H1 (cell line): ENCODE measurements at regions not wholly inside any gene's neighbourhood (a gene's known extent, or its start where the extent isn't known, plus 50 kb on each side); places are given as distances from the start of the nearest gene placed in this dataset.

ENCODE experiments used
- CTCF ChIA-PET: fragments of 300-600 bp; sonication (Branson Sonifier 250); formaldehyde crosslinking; loops from one replicate; lab custom pipeline; 2021; ENCODE audit not compliant: partially characterized antibody; lab: Charles Lee
- POLR2A ChIA-PET: fragments of 300-600 bp; sonication (Branson Sonifier 250); formaldehyde crosslinking; loops from one replicate; lab custom pipeline; 2021; ENCODE audit warnings: inconsistent platforms; ENCODE audit not compliant: partially characterized antibody; lab: Charles Lee
- DNase-seq, 2 experiments: peaks; one replicate each; pipeline versions ENCODE4 v3.0.0 to v3.0.0-alpha.2; 2010 to 2022; ENCODE audit warnings: low spot score in 2 of 2, low read depth in 1 of 2, mixed read lengths in 1 of 2
- FAIRE-seq: peaks from 2 replicates; lab custom pipeline; 2011; peaks lifted over from hg19 to GRCh38; lab: Jason Lieb, UNC
- H2AFZ ChIP-seq: 2 replicates; pipeline ENCODE4 v1.8.1; 2012; ENCODE audit warnings: low read length, inconsistent platforms
- H2AK5ac ChIP-seq: 2 replicates; pipeline ENCODE4 v1.6.1; 2013; ENCODE audit warnings: low read depth, low read length
- H2BK120ac ChIP-seq: replicated peaks from 2 replicates; pipeline ENCODE3; 2013; ENCODE audit warnings: low read depth, low read length, inconsistent platforms
- H2BK12ac ChIP-seq: 2 replicates; pipeline ENCODE4 v1.6.1; 2013; ENCODE audit warnings: low read depth, low read length
- H2BK15ac ChIP-seq: 2 replicates; pipeline ENCODE4 v1.6.1; 2013; ENCODE audit warnings: low read length
- H2BK20ac ChIP-seq: 2 replicates; pipeline ENCODE4 v1.6.1; 2013; ENCODE audit warnings: low read length
- H2BK5ac ChIP-seq: 2 replicates; pipeline ENCODE4 v1.6.1; 2013; ENCODE audit warnings: low read depth, low read length
- H3K14ac ChIP-seq: 2 replicates; pipeline ENCODE4 v1.6.1; 2013; ENCODE audit warnings: inconsistent platforms; ENCODE audit not compliant: insufficient read length
- H3K18ac ChIP-seq: 2 replicates; pipeline ENCODE4 v1.6.1; 2013; ENCODE audit warnings: low read length; ENCODE audit errors: extremely low read depth
- H3K23ac ChIP-seq: 2 replicates; pipeline ENCODE4 v1.6.1; 2013; ENCODE audit warnings: inconsistent platforms; ENCODE audit not compliant: insufficient read length
- H3K23me2 ChIP-seq: 2 replicates; pipeline ENCODE4 v1.6.1; 2013; ENCODE audit warnings: low read depth, low read length
- H3K27ac ChIP-seq: 2 replicates; pipeline ENCODE4 v1.6.1; 2011; ENCODE audit warnings: low read depth, low read length, inconsistent platforms
- H3K27me3 ChIP-seq, 4 experiments: replicated peaks in 1 of 4; 1 replicate in 1 of 4; 2 replicates in 3 of 4; pipeline versions ENCODE4 v1.6.1 to v1.8.1; 2011 to 2013; ENCODE audit warnings: low read length in 3 of 4, mild to moderate bottlenecking in 3 of 4, inconsistent platforms in 2 of 4, mixed read lengths in 2 of 4, moderate library complexity in 1 of 4; ENCODE audit not compliant: control insufficient read depth in 3 of 4, insufficient read depth in 3 of 4; ENCODE audit errors: extremely low read depth in 1 of 4
- H3K36me3 ChIP-seq, 4 experiments: 2 replicates each; pipeline versions ENCODE4 v1.6.1 to v1.8.1; 2011 to 2013; ENCODE audit warnings: mild to moderate bottlenecking in 4 of 4, low read length in 3 of 4, moderate library complexity in 2 of 4, control low read depth in 1 of 4, inconsistent platforms in 1 of 4; ENCODE audit not compliant: insufficient read depth in 4 of 4, control insufficient read depth in 2 of 4
- H3K4ac ChIP-seq: replicated peaks from 2 replicates; pipeline ENCODE3; 2013; ENCODE audit warnings: low read length, low read depth, mixed read lengths, inconsistent platforms; ENCODE audit not compliant: insufficient read length
- H3K4me1 ChIP-seq, 4 experiments: replicated peaks in 1 of 4; 1 replicate in 1 of 4; 2 replicates in 3 of 4; pipeline versions ENCODE4 v1.6.1 to v1.8.1; 2011 to 2013; ENCODE audit warnings: low read length in 3 of 4, inconsistent platforms in 2 of 4, mixed read lengths in 1 of 4; ENCODE audit not compliant: insufficient read depth in 4 of 4, control insufficient read depth in 3 of 4
- H3K4me2 ChIP-seq, 2 experiments: 2 replicates each; pipeline versions ENCODE4 v1.6.1 to v1.8.1; 2011 to 2013; ENCODE audit warnings: low read depth in 2 of 2, low read length in 2 of 2, control low read depth in 1 of 2, inconsistent platforms in 1 of 2, mild to moderate bottlenecking in 1 of 2; ENCODE audit not compliant: insufficient read depth in 1 of 2
- H3K4me3 ChIP-seq, 4 experiments: fragments of 200-600, 300-600 bp in 1 of 4; sonication (generic), shearing (Covaris generic), sonication (Bioruptor Twin) in 1 of 4; 2 replicates each; pipeline versions ENCODE4 v1.5.1 to v1.8.1; 2011 to 2016; ENCODE audit warnings: low read length in 4 of 4, low read depth in 3 of 4, control low read depth in 2 of 4, inconsistent platforms in 2 of 4, mild to moderate bottlenecking in 2 of 4, mixed read lengths in 1 of 4, moderate library complexity in 1 of 4; ENCODE audit not compliant: insufficient read depth in 2 of 4; ENCODE audit errors: extremely low read depth in 1 of 4
- H3K56ac ChIP-seq: replicated peaks from 2 replicates; pipeline ENCODE3; 2013; ENCODE audit warnings: low read depth, mild to moderate bottlenecking, mixed read lengths, low read length, inconsistent platforms; ENCODE audit not compliant: insufficient read length
- H3K79me1 ChIP-seq: 2 replicates; pipeline ENCODE4 v1.6.1; 2013; ENCODE audit warnings: low read depth, low read length, control low read depth
- H3K79me2 ChIP-seq, 2 experiments: 2 replicates each; pipeline versions ENCODE4 v1.6.1 to v1.8.1; 2012 to 2013; ENCODE audit warnings: low read length in 2 of 2, mild to moderate bottlenecking in 2 of 2, inconsistent platforms in 1 of 2; ENCODE audit not compliant: insufficient read depth in 2 of 2, control insufficient read depth in 1 of 2
- H3K9ac ChIP-seq, 4 experiments: replicated peaks in 1 of 4; 1 replicate in 1 of 4; 2 replicates in 3 of 4; pipeline versions ENCODE4 v1.6.1 to v1.8.1; 2011 to 2013; ENCODE audit warnings: low read depth in 3 of 4, low read length in 3 of 4, control low read depth in 2 of 4, mild to moderate bottlenecking in 2 of 4, moderate library complexity in 2 of 4, inconsistent platforms in 1 of 4; ENCODE audit errors: extremely low read depth in 1 of 4
- H3K9me3 ChIP-seq, 2 experiments: 2 replicates each; pipeline versions ENCODE4 v1.6.1 to v1.8.1; 2012 to 2013; ENCODE audit warnings: mild to moderate bottlenecking in 2 of 2, moderate library complexity in 2 of 2, control low read depth in 1 of 2, inconsistent platforms in 1 of 2, low read depth in 1 of 2, low read length in 1 of 2, mixed read lengths in 1 of 2; ENCODE audit not compliant: insufficient read depth in 2 of 2
- H4K20me1 ChIP-seq, 2 experiments: replicated peaks in 1 of 2; 2 replicates each; pipeline versions ENCODE3 to v1.8.1; 2011 to 2013; ENCODE audit warnings: inconsistent platforms in 2 of 2, low read length in 2 of 2, mild to moderate bottlenecking in 1 of 2; ENCODE audit not compliant: insufficient read depth in 2 of 2, control insufficient read depth in 1 of 2
- H4K5ac ChIP-seq: 2 replicates; pipeline ENCODE4 v1.6.1; 2013; ENCODE audit warnings: low read length, low read depth, mixed read lengths, inconsistent platforms; ENCODE audit not compliant: insufficient read length
- H4K8ac ChIP-seq: 2 replicates; pipeline ENCODE4 v1.8.0; 2013; ENCODE audit warnings: mild to moderate bottlenecking, moderate library complexity, low read length, inconsistent platforms; ENCODE audit not compliant: insufficient read depth; ENCODE audit errors: extremely low read depth
- H4K91ac ChIP-seq: replicated peaks from 2 replicates; pipeline ENCODE3; 2013; ENCODE audit warnings: low read length, mixed read lengths, inconsistent platforms; ENCODE audit not compliant: insufficient read length
- CEBPB ChIP-seq: IDR thresholded peaks from 2 replicates; pipeline ENCODE4 v1.6.1; 2012; ENCODE audit warnings: low read depth, low read length
- POU5F1 ChIP-seq: IDR thresholded peaks from 2 replicates; pipeline ENCODE4 v1.6.1; 2011; ENCODE audit warnings: low read depth, mild to moderate bottlenecking, low read length, moderate library complexity
- WGBS, 2 experiments: shearing (Covaris generic) in 1 of 2; methylation state at CpG; one replicate each; pipeline versions ENCODE4 v1.1.6 to v1.1.7; 2013 to 2015; ENCODE audit warnings: low lambda C conversion rate in 2 of 2, mixed read lengths in 2 of 2, inconsistent platforms in 1 of 2, low coverage in 1 of 2, missing lambda C conversion rate in 1 of 2; ENCODE audit not compliant: insufficient replicate concordance in 2 of 2, insufficient coverage in 1 of 2, insufficient read length in 1 of 2; ENCODE audit errors: extremely low coverage in 1 of 2, missing lambda C conversion rate in 1 of 2; 5-methylcytosine and 5-hydroxymethylcytosine counted together
- TF ChIP-seq, protein P1 (sequence below): IDR thresholded peaks from 2 replicates; pipeline ENCODE4 v1.6.1; 2011; ENCODE audit warnings: low read length, improper control_type of control experiment

DNA sequence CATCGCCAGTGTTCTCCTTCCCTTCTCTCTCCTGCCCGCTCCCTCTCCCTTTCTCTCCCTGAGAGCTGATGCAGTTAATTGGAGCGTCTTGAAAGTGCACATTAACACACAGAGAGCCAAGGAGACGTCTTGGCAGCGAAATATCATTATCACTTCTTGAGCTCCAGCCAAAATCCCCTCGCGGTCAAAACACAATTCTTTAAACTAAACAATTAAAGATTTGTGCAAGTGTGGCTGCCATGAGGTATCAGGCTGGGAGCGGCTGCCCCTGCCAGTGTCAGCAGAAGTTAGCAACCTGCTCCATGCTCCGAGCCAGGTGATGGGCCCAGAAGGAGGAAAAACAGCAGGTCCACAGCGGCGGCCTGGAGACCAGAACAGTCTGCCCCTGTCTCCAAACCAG is 100.9 kb upstream of the FOXP4 start:
- no peak overlapping the region; the same call in 1 of the 2 replicates for H2BK12ac ChIP-seq
- H3K4me1 ChIP-seq, result peaks cover 10 to 24% (median 14%) of the 10 kb centered on the region in 4 experiments
- no peak overlapping the region for H3K4me2 ChIP-seq
- no peaks in the 10 kb centered on the region for H4K20me1 ChIP-seq
- no peak overlapping the region for H3K4ac ChIP-seq
- H3K36me3 ChIP-seq, result no peaks in the 10 kb centered on the region
- H3K79me1 ChIP-seq, result no peaks in the 10 kb centered on the region
- H3K79me2 ChIP-seq, result no peaks in the 10 kb centered on the region
- H4K91ac ChIP-seq, result no peak overlapping the region
- H3K18ac ChIP-seq, result no peak overlapping the region
- H3K27me3 ChIP-seq, result peaks cover 1 to 17% (median 12%) of the 10 kb centered on the region in 4 experiments
- no peak overlapping the region for H3K56ac ChIP-seq
- no peak overlapping the region for H3K9ac ChIP-seq
- no peak overlapping the region for H3K23ac ChIP-seq
- no peak overlapping the region for H3K4me3 ChIP-seq
- peaks cover 5% of the 10 kb centered on the region for H3K23me2 ChIP-seq
- DNase-seq (no peak), FAIRE-seq (no peak)
- no peak overlapping the region for H2AFZ ChIP-seq
- ChIA-PET POLR2A (interaction anchor here (1.3 to 3.4 kb wide), 2 partner anchors 11 to 19 kb away, joined by 3 to 18 read pairs; no protein-coding TSS in a partner anchor), CTCF (interaction anchor here (0.9 to 6.0 kb wide), 11 partner anchors 12 to 234 kb away, joined by 3 to 130 read pairs (median 5); no protein-coding TSS in a partner anchor)
- no peak overlapping the region for H2BK15ac ChIP-seq
- H3K9me3 ChIP-seq, result no peaks in the 10 kb centered on the region
- H3K14ac ChIP-seq, result no peak overlapping the region
- no peak overlapping the region for H4K5ac ChIP-seq
- H2BK5ac ChIP-seq, result no peak overlapping the region
- no peak overlapping the region for H2BK20ac ChIP-seq
- TF ChIP-seq POU5F1 (no peak), CEBPB (no peak)
- TF ChIP-seq, protein P1, sequence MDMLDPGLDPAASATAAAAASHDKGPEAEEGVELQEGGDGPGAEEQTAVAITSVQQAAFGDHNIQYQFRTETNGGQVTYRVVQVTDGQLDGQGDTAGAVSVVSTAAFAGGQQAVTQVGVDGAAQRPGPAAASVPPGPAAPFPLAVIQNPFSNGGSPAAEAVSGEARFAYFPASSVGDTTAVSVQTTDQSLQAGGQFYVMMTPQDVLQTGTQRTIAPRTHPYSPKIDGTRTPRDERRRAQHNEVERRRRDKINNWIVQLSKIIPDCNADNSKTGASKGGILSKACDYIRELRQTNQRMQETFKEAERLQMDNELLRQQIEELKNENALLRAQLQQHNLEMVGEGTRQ, result no peak
- no peak overlapping the region for H2AK5ac ChIP-seq
- H2BK120ac ChIP-seq, result no peak overlapping the region
- no peak overlapping the region for H3K27ac ChIP-seq
- WGBS, 2 experiments, result 86% methylated on average over 10 of the region's 11 CpGs; no CpG with 5 or more reads in 1 of the 2 experiments
- H4K8ac ChIP-seq, result no peak overlapping the region
